OCI-M2 (cell line): ENCODE measurements at regions not wholly inside any gene's neighbourhood (a gene's known extent, or its start where the extent isn't known, plus 50 kb on each side); places are given as distances from the start of the nearest gene placed in this dataset.
"Not testable (repeated sequence)": the region's sequence is repeated elsewhere in the genome, so short reads cannot be mapped to it uniquely, and the experiment has no call there.

Source experiments
- DNase-seq: peaks from one replicate; lab custom pipeline; 2025; ENCODE audit not compliant: unreplicated experiment; lab: John Stamatoyannopoulos, UW

GRCh38 chr3:34106879-34107278 is 308.4 kb downstream of the PDCD6IP start:
- no peak for DNase-seq

GRCh38 chr3:34107669-34108068 is 309.2 kb downstream of the PDCD6IP start:
- DNase-seq: no peak

DNA sequence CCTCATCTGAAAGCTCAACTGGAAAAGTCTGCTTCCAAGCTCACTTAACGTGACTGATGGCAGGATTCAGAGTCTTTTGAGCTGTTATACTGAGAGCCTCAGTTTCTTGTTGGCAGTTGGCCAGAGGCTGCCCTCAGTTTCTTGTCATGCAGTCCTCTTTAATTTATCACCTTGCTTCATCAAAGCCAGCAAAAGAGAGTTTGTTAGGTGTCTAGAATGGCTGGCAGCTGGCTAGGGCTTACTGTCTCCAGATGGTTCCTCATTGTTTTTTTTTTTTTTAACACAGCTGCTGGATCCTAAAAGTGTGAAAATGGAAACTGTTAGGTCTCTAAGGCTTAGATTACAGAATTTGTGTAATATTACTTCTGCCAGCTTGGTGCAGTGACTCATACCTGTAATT is 310.6 kb downstream of the PDCD6IP start:
- DNase-seq: no peak

DNA sequence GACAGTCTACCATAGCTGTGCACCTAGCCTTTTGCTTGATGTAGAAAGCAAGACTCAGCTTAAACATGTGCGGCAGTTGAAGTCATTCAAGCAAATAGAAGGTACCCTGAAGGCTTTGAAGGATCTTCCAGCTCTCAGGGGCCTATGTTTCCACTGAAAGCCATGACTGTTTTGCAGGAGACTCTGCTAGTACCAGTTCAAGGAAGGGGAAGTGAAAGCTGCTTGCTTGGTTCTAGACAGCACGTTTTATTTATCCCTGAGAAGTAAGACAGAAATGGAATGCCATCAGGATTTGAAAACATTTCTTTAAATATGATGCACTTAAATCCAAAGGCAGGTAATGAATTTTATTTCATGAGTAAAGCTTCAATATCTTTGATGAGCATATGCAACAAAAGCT is 311.4 kb downstream of the PDCD6IP start:
- DNase-seq: no peak

DNA sequence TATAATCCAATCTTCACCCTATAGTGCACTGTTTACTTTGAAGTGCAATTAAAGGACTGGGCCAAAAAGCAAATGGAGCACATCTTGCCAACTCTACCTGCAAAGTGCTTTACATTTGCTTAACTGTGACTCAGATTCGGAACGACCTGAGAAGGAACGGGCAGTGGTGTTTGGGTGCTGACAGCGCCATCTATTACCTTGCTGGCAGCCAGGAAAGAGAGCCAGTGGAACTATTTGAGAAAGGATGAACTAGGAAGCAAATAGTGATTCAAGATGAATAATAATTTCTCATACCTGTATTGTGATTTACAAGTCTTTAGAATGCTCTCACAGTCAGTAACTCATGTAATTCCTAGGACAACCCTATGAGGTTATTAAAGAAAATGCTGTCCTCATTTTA is 312.9 kb downstream of the PDCD6IP start:
- no peak for DNase-seq

- not testable (repeated sequence) for DNase-seq
These were observed 313.8 kb downstream of the PDCD6IP start for GRCh38 chr3:34112261-34112660.

DNA sequence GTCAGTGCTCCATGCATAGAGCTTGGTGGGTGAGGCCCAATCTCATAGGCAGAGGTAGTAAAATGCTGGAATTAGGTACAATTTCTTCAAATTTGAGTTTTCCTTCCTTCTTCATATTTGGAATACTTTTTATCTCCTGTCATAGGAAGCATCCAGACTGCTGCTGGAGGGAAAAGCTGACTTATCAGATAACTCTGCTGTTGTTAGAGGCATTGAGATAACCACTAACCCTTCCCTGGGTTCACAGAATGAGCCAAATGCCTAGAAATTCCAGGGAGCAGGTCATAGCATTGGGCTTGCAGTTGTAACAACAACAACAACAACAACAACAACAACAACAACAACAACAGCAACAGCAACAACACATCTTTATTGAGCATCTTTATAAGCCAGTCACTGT is 332.7 kb downstream of the PDCD6IP start:
- DNase-seq: no peak

DNA sequence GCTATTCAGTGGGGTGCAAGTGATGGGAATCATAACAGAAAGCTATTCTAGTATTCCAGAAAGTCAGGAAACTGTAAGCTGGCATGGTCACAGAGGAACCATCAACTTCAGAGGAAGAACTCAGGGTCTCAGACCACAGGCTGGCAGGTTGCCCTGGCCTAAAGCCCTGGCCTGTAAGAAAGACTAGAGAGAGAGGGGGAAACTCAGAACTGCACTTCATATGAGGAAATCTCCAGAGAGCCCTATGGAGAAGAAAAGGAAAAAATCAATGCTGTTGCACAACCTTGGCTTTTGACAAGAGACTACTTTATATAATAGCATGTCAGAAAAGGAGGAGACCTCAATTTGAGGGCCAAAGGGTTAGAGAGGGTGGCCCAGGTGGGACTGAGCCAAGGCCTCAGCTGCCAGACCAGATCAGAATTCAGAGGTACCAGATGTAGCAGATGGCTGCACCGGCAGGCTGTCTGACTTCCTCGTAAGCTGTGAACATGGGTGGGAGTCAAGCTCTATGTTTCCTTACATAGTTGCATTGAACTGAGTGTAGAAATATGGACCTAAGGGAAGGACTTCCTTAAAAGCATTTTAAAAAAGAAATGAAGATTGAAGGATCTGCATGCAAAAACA is 333.8 kb downstream of the PDCD6IP start:
- DNase-seq: no peak

- no peak for DNase-seq
These were observed 341.1 kb downstream of the PDCD6IP start for GRCh38 chr3:34139566-34139965.

DNA sequence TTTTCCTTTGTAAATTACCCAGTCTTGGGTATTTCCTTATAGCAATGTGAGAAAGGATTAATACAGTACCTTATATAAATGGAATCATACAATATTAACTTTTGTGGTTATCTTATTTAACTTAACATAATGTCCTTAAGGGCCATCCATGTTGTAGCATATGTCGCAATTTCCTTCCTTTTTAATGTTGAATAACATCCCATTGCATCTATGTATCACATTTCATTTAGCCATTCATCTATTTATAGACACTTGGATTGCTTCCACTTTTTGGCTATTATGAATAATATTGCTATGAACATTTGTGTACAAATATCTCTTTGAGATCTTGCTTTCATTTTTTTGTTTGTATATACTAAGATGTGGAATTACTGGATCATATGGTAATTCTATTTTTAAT is 342.2 kb downstream of the PDCD6IP start:
- no peak for DNase-seq

DNA sequence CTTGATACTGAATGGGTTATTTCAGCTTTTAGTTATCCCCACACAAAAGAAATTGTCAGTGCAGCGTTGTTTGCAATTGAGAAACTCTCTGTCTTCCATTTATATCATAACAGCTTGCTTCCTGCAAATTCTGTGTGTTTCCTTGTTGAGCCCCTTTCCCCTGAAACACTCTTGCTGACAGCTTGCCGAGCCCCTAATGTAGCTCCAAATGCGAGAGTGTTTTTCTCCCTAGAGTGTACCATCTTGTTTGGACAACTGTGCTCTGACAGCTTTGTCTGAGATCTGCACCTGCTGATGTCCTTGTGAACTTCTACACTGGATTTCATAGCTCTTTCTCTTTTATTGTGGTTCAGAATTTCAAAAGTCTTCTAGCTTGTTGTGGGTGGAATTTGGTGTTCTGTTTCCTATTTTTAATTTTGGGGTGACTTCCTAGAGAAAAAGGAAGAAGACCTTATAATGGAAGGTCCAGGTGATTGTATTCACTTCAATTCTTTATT is 343.5 kb downstream of the PDCD6IP start:
- no peak for DNase-seq

DNA sequence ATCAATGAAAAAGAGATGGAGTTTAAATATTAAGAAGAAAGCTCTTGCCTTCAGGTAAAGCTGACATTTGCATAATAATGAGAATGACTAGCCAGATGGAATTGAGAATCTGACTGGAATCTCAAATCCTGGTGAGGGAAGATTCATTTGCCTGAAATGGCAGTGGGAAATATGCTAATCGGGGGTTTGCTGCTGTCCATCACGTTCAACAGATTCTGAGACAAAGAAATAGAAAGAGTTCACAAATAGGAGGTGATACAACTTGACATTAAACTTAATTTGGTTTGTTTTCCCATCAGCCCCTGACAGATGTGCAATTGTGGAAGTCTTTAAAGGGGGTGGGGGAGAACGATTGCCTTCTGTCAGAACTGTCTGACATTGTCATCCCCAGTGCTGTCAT is 347.4 kb downstream of the PDCD6IP start:
- DNase-seq: no peak

DNA sequence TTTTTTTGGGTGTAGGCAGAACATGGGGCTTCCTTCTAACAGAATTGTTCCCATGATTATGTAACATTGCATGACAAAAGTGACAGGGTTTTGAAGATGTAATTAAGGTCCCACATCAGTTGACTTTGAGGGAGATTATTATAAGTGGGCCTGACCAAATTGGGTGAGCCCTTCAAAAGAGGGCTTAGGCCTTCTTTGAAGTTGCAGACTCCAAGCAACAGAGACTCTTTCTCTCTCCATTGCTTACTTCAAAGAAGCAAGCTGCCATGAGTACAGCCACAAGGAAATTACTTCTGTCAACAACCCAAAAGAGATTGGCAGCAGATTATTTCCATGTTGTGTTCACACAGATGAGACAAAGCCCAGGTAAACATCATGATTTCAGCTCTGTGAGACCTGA is 348.2 kb downstream of the PDCD6IP start:
- no peak for DNase-seq

- DNase-seq: no peak
These were observed 352.6 kb downstream of the PDCD6IP start for GRCh38 chr3:34150992-34151391.

- no peak for DNase-seq
These were observed 354.2 kb downstream of the PDCD6IP start for GRCh38 chr3:34152656-34153055.

GRCh38 chr3:34155108-34155507 is 356.7 kb downstream of the PDCD6IP start:
- no peak for DNase-seq

DNA sequence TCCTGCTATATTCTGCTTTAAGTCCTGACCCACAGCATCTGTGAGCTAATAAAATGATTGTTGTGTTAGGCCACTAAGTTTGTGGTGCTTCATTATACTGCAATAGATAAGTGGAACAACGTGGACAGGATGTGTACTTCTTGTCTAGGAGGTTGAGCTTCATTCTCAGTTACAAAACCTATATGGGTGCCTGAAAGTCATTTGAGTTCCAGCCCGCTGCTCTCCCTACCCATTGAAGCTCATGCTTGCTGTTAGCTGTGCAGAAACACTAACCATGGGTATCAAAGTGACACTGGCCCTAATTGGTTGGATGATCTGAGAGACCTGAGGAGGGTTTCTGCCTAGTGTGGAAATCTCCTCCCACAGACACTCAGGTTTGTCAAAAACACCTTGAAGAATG is 357.2 kb downstream of the PDCD6IP start:
- no peak for DNase-seq

DNA sequence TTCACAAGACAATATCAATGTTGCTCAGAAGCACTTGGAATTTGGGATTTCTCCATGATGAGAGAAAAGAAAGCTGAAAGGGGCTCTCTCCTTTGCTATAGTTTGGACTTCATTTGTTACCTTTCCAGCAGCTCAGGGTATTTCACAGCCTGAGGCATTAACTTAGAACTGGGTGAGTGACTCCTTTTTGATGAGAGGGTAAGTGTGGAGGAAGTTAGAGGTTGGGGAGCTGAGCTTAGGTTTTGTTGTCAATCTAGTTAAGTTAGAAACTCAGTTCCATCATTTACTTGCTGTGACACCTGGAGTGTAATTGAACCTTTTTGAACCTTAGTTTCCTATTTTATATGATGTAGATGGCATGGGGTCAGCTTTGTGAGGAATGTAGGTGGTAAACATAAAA is 359.1 kb downstream of the PDCD6IP start:
- DNase-seq: no peak

DNA sequence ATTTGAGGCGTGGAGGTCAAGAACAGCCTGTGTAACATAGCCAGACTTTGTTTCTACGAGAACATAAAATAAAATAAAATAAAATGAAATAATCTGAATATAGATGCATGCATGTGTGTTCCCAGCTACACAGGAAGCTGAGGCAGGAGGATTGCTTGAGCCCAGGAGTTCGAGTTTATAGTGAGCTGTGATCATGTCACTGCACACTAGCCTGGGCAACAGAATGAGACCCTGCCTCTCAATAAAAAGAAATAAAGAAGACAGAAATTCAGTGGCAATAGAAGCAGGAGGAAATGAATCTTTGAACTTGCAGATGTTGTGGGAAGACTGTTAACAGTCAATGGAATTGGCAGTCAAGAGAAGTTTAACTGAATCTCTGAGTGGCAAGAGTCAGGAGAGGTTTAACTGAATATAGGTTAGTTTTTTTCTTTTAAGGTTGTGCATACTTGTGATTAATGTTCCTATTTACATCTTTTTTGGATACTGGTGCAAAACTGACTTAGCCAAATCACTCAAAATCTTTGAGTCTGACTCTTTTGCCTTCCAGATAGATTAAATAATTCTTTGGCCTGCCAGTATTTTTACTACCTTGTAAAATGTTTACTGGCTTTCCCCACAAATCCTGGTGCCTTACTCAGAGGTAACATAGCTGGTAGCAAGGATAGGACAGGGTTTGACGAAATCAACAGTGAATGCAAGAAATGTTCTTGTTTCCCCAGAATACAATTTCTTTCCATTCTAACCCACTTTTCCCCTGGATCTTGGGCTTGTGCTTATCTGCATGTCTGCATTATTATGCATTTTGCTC is 361.4 kb downstream of the PDCD6IP start:
- no peak for DNase-seq

DNA sequence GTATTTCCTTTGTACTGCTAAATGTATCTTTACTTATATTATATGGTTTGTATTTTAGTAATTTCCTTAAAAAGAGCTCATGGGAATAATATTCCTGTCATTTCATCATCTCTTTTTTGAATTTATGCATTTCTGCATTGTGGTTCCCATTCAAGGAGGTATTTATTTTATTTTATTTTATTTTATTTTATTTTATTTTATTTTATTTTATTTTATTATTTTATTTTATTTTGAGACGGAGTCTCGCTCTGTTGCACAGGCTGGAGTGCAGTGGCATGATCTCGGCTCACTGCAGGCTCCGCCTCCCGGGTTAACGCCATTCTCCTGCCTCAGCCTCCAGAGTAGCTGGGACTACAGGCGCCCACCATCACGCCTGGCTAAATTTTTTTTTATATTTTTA is 371.2 kb downstream of the PDCD6IP start:
- DNase-seq: not testable (repeated sequence)

DNA sequence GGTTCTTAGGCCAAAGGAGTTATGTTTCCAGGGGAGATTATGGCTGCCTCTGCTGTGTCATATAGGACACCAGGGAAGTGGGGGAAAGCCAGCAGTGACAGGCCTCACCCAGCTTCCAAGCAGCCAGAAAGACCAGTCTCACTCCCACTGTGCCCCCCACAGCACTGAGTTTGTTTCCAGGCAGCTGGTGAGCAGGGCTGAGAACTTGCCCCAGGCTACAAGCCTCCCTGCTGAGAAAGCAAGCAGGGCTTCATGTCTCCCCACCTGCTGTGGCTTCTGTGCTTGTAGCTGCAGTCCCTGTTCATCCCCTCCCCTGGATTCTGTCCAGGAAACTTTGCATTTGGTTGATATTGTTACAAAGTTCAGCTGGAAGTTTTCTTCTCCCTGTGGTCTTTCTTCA is 376.3 kb downstream of the PDCD6IP start:
- DNase-seq: no peak

GRCh38 chr3:34175636-34176176 is 377.3 kb downstream of the PDCD6IP start:
- no peak for DNase-seq
